HCT116 (cell line): ENCODE measurements at regions not wholly inside any gene's neighbourhood (a gene's known extent, or its start where the extent isn't known, plus 50 kb on each side); places are given as distances from the start of the nearest gene placed in this dataset.

Source experiments
- ATAC-seq: fragments of 200-7000 bp; cut with Tn5 transposase; 2 replicates; pipeline ENCODE4 v1.9.1; 2020; ENCODE audit warnings: mild to moderate bottlenecking, moderate library complexity
- BruUV-seq: library from RNA; stranded (reverse); fragments of 400-500 nt; replicated peaks from 2 replicates; lab custom pipeline; 2021; lab: Mats Ljungman, UMichigan
- CTCF ChIA-PET: fragments of 300-600 bp; sonication (Branson Sonifier 250); formaldehyde crosslinking; loops from one replicate; lab custom pipeline; 2021; ENCODE audit warnings: antibody characterized with exemption; lab: Charles Lee
- POLR2A ChIA-PET: fragments of 300-600, 350-600 bp; sonication (Branson Sonifier 250); formaldehyde crosslinking; loops from one replicate; lab custom pipeline; 2021; ENCODE audit warnings: antibody characterized with exemption; lab: Charles Lee
- RAD21 ChIA-PET, 2 experiments: fragments of 300-600 bp; sonication (Branson Sonifier 250); formaldehyde crosslinking; loops; one replicate each; lab custom pipeline; 2023; ENCODE audit warnings: low total read pairs in 2 of 2; ENCODE audit not compliant: uncharacterized antibody in 2 of 2, unreplicated experiment in 2 of 2, low non-redundant PET in 1 of 2; lab: Charles Lee
- DNase-seq: peaks from one replicate; pipeline ENCODE4 v3.0.0-alpha.2; 2010; ENCODE audit warnings: low read depth, low spot score
- H2AFZ ChIP-seq: fragments of 200-600 bp; shearing (Covaris generic), sonication (generic); 2 replicates; pipeline ENCODE4 v1.6.1; 2017; ENCODE audit warnings: low read depth, mixed run types, mixed read lengths, antibody characterized with exemption, low read length; ENCODE audit not compliant: poor library complexity, severe bottlenecking
- H3K27ac ChIP-seq: 2 replicates; pipeline ENCODE4 v1.5.1; 2012; ENCODE audit warnings: low read depth, low read length
- H3K27me3 ChIP-seq: fragments of 200-600 bp; sonication (generic); 2 replicates; pipeline ENCODE4 v1.6.1; 2016; ENCODE audit warnings: mixed run types, low read length, mixed read lengths; ENCODE audit not compliant: insufficient read depth
- H3K36me3 ChIP-seq, 2 experiments: fragments of 200-500 bp in 1 of 2; fragments of 200-600 bp in 1 of 2; sonication (Bioruptor generic) in 1 of 2; sonication (generic) in 1 of 2; 2 replicates each; pipeline versions ENCODE4 v1.5.1 to v1.6.1; 2014 to 2016; ENCODE audit warnings: low read length in 2 of 2, inconsistent platforms in 1 of 2, mixed read lengths in 1 of 2, mixed run types in 1 of 2; ENCODE audit not compliant: insufficient read depth in 2 of 2, control insufficient read depth in 1 of 2
- H3K4me1 ChIP-seq, 2 experiments: fragments of 200-600 bp in 1 of 2; sonication (generic) in 1 of 2; 2 replicates each; pipeline versions ENCODE4 v1.5.1 to v1.6.1; 2012 to 2017; ENCODE audit warnings: low read length in 2 of 2, inconsistent platforms in 1 of 2, mild to moderate bottlenecking in 1 of 2, mixed read lengths in 1 of 2, mixed run types in 1 of 2, moderate library complexity in 1 of 2; ENCODE audit not compliant: insufficient read depth in 2 of 2, control insufficient read depth in 1 of 2
- H3K4me2 ChIP-seq: fragments of 200-600 bp; sonication (generic); 2 replicates; pipeline ENCODE4 v1.6.1; 2017; ENCODE audit warnings: mixed run types, low read length, mixed read lengths
- H3K4me3 ChIP-seq, 2 experiments: fragments of 200-600 bp in 1 of 2; sonication (generic) in 1 of 2; replicated peaks in 1 of 2; 2 replicates each; pipeline ENCODE4 v1.5.1; 2011 to 2016; ENCODE audit warnings: low read length in 2 of 2, control low read depth in 1 of 2, low read depth in 1 of 2, mild to moderate bottlenecking in 1 of 2, mixed read lengths in 1 of 2, mixed run types in 1 of 2
- H3K79me2 ChIP-seq: fragments of 200-600 bp; sonication (generic); 2 replicates; pipeline ENCODE4 v1.6.1; 2017; ENCODE audit warnings: mild to moderate bottlenecking, mixed run types, low read length, moderate library complexity, mixed read lengths; ENCODE audit not compliant: insufficient read depth
- H3K9ac ChIP-seq: fragments of 200-600 bp; sonication (generic); 2 replicates; pipeline ENCODE4 v1.6.1; 2016; ENCODE audit warnings: low read length, mixed read lengths
- H3K9me2 ChIP-seq: fragments of 200-600 bp; sonication (generic), shearing (Covaris generic); 2 replicates; pipeline ENCODE4 v1.6.1; 2017; ENCODE audit warnings: mixed run types, mild to moderate bottlenecking, moderate library complexity; ENCODE audit not compliant: insufficient read depth
- H3K9me3 ChIP-seq, 2 experiments: fragments of 200-500 bp in 1 of 2; fragments of 200-600 bp in 1 of 2; sonication (Bioruptor generic) in 1 of 2; sonication (generic) in 1 of 2; 2 replicates each; pipeline ENCODE4 v1.6.1; 2014 to 2017; ENCODE audit warnings: low read length in 2 of 2, mixed read lengths in 2 of 2, inconsistent platforms in 1 of 2, low read depth in 1 of 2, mild to moderate bottlenecking in 1 of 2, mixed run types in 1 of 2, moderate library complexity in 1 of 2; ENCODE audit not compliant: control insufficient read depth in 1 of 2, insufficient read depth in 1 of 2
- H4K20me1 ChIP-seq: fragments of 200-600 bp; sonication (generic), shearing (Covaris generic); 2 replicates; pipeline ENCODE4 v1.6.1; 2017; ENCODE audit warnings: mixed run types, mild to moderate bottlenecking, moderate library complexity; ENCODE audit not compliant: insufficient read depth
- CEBPB ChIP-seq: IDR thresholded peaks from 2 replicates; pipeline ENCODE4 v1.6.1; 2012; ENCODE audit warnings: low read depth
- EGR1 ChIP-seq: IDR thresholded peaks from 2 replicates; pipeline ENCODE4 v1.6.1; 2012; ENCODE audit warnings: low read depth
- ELF1 ChIP-seq: IDR thresholded peaks from 2 replicates; pipeline ENCODE4 v1.6.1; 2012; ENCODE audit warnings: low read depth, borderline replicate concordance
- EZH2 ChIP-seq: fragments of 200-600 bp; sonication (generic); IDR thresholded peaks from 2 replicates; pipeline ENCODE4 v1.6.1; 2017; ENCODE audit warnings: antibody characterized with exemption, mixed run types
- FOSL1 ChIP-seq: IDR thresholded peaks from 2 replicates; pipeline ENCODE4 v1.6.1; 2012; ENCODE audit warnings: low read depth
- JUND ChIP-seq: IDR thresholded peaks from 2 replicates; pipeline ENCODE4 v1.6.1; 2012
- MAX ChIP-seq: IDR thresholded peaks from 2 replicates; pipeline ENCODE4 v1.6.1; 2012
- POLR2A ChIP-seq: IDR thresholded peaks from 2 replicates; pipeline ENCODE4 v1.7.0; 2011; ENCODE audit warnings: borderline replicate concordance; ENCODE audit not compliant: insufficient read depth, insufficient read length; ENCODE audit errors: extremely low read depth
- POLR2AphosphoS5 ChIP-seq: IDR thresholded peaks from 2 replicates; pipeline ENCODE4 v1.6.1; 2011; ENCODE audit warnings: mild to moderate bottlenecking, low read depth, low read length, moderate library complexity
- RAD21 ChIP-seq: IDR thresholded peaks from 2 replicates; pipeline ENCODE4 v1.6.1; 2012; ENCODE audit warnings: low read depth, mild to moderate bottlenecking
- REST ChIP-seq: IDR thresholded peaks from 2 replicates; pipeline ENCODE4 v1.6.1; 2012; ENCODE audit warnings: low read depth
- SP1 ChIP-seq: IDR thresholded peaks from 2 replicates; pipeline ENCODE4 v1.6.1; 2012; ENCODE audit warnings: low read depth
- SRF ChIP-seq: IDR thresholded peaks from 2 replicates; pipeline ENCODE4 v1.6.1; 2012; ENCODE audit warnings: low read depth
- TCF7L2 ChIP-seq: IDR thresholded peaks from 2 replicates; pipeline ENCODE4 v1.7.0; 2011; ENCODE audit warnings: borderline replicate concordance, inconsistent platforms; ENCODE audit not compliant: insufficient read depth, insufficient read length; ENCODE audit errors: extremely low read depth
- YY1 ChIP-seq: IDR thresholded peaks from 2 replicates; pipeline ENCODE4 v1.6.1; 2011; ENCODE audit warnings: low read length, low read depth, moderate library complexity, mild to moderate bottlenecking; ENCODE audit not compliant: insufficient replicate concordance; ENCODE audit errors: extremely low read depth
- ZNF274 ChIP-seq: fragments of 200-500 bp; sonication (Bioruptor generic); IDR thresholded peaks from 2 replicates; pipeline ENCODE4 v1.6.1; 2014; ENCODE audit warnings: mild to moderate bottlenecking, low read depth, low read length, inconsistent platforms
- intact Hi-C: fragments of 100-400 bp; cut with micrococcal nuclease; formaldehyde crosslinking; loops from 2 replicates; pipeline ENCODE4 v1.10.0; 2022
- TF ChIP-seq, protein P1 (sequence below): IDR thresholded peaks from 2 replicates; pipeline ENCODE4 v1.6.1; 2012

DNA sequence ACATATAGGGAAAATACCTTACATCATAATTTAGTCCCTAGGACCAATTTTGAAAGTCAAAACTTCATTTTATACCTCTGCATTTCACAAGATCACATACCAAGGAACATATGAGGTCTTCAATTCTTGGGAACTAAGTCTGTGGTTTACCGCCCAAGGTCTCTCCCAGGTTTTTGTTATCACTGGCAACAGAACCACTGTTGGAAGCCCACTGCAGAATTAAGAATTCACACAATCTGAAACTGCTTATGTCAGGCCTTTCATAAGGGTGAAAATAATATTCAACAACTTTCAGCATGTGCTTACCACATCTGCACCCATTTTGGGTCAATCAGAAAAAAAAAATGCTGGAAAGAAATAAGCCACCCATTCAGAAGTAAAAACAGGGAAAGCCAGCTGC is 107.2 kb upstream of the MME start:
- Histone ChIP-seq H4K20me1 (no peaks in the 10 kb centered on the region), H3K79me2 (no peaks in the 10 kb centered on the region), H2AFZ (no peak overlapping the region), H3K4me2 (no peak overlapping the region), H3K27ac (no peak overlapping the region), H3K27me3 (no peaks in the 10 kb centered on the region), H3K4me3 (no peak overlapping the region), H3K9me2 (no peaks in the 10 kb centered on the region), H3K4me1 (no peaks in the 10 kb centered on the region), H3K9ac (no peak overlapping the region), H3K36me3 (no peaks in the 10 kb centered on the region), H3K9me3 (no peaks in the 10 kb centered on the region)
- no TSS peak for BruUV-seq
- ATAC-seq (no peak), DNase-seq (no peak)
- intact Hi-C loops = no loop called here
- RAD21 ChIA-PET = no interaction called here
- CTCF ChIA-PET = no interaction called here
- POLR2A ChIA-PET = no interaction called here
- TF ChIP-seq EGR1 (no peak), ZNF274 (no peak), POLR2AphosphoS5 (no peak), SP1 (no peak), RAD21 (no peak), CEBPB (no peak), JUND (no peak), POLR2A (no peak), TCF7L2 (no peak), EZH2 (no peak)
- TF ChIP-seq, protein P1, sequence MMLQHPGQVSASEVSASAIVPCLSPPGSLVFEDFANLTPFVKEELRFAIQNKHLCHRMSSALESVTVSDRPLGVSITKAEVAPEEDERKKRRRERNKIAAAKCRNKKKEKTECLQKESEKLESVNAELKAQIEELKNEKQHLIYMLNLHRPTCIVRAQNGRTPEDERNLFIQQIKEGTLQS = no peak

GRCh38 chr3:154971771-154972326 is 108.3 kb upstream of the MME start:
- intact Hi-C loops = no loop called here
- Histone ChIP-seq H3K4me2 (no peak overlapping the region), H3K4me3 (no peak overlapping the region), H3K27ac (no peak overlapping the region), H3K79me2 (no peaks in the 10 kb centered on the region), H3K27me3 (no peaks in the 10 kb centered on the region), H3K9me2 (no peaks in the 10 kb centered on the region), H3K4me1 (no peaks in the 10 kb centered on the region), H3K36me3 (no peaks in the 10 kb centered on the region), H3K9me3 (no peaks in the 10 kb centered on the region), H4K20me1 (no peaks in the 10 kb centered on the region), H2AFZ (no peak overlapping the region), H3K9ac (no peak overlapping the region)
- ChIA-PET RAD21 (no interaction called here), CTCF (no interaction called here), POLR2A (no interaction called here)
- no TSS peak for BruUV-seq
- TF ChIP-seq FOSL1 (no peak), SRF (no peak), YY1 (no peak), MAX (no peak), ZNF274 (no peak), REST (no peak), ELF1 (no peak), EZH2 (no peak), POLR2AphosphoS5 (no peak), EGR1 (no peak), JUND (no peak)
- no peak for DNase-seq
- ATAC-seq = no peak
